Right ventricle myocardium superior (tissue), 1 donor: ENCODE measurements at regions not wholly inside any gene's neighbourhood (a gene's known extent, or its start where the extent isn't known, plus 50 kb on each side); places are given as distances from the start of the nearest gene placed in this dataset.

Source experiments
- ATAC-seq: fragments of 200-7000 bp; cut with Tn5 transposase; one replicate; pipeline ENCODE4 v1.9.1; 2020; ENCODE audit warnings: mild to moderate bottlenecking; ENCODE audit not compliant: poor library complexity
- DNase-seq: peaks from one replicate; pipeline ENCODE4 v3.0.0-alpha.2; 2020
- intact Hi-C: fragments of 100-400 bp; cut with DNase I; formaldehyde crosslinking; loops from one replicate; pipeline ENCODE4 v1.11.2; 2022
- donor health status: DM: no; HTN: yes; CAD: no; lungs with severe emphysema.

GRCh38 chr5:71859515-71859914 lies 140.4 kb downstream of the CARTPT start:
- intact Hi-C loops: no loop called here
- DNase-seq (no peak), ATAC-seq (peak; percentile 78)

- no peak for ATAC-seq
- intact Hi-C loops: loop anchor here (10.0 kb wide), 1 partner anchor 75 kb away; no protein-coding TSS in a partner anchor
These were observed 141.0 kb downstream of the CARTPT start for GRCh38 chr5:71860048-71860447.

DNA sequence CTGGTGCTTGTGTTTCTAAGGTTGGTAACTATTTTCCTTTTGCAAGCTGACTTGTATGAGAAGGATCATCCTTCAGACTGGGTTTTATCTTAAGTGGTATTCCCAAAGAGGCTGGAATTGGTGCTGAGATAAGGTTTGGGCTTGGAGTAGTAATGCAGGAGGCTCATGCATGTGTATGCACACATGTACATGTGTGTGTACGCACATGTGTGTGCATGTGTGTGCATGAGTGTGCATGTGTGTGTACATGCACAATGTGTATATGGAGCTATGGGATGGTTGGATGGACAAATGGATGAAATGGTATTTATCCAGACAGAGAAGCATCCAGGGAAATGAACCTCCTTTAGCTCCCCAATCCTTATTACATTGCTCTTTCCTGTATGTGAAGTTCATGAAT lies 142.6 kb downstream of the CARTPT start:
- intact Hi-C loops: loop anchor here (10.0 kb wide), 1 partner anchor 77 kb away; no protein-coding TSS in a partner anchor
- ATAC-seq: no peak

More at GRCh38 chr5:71860048-71860447, 141.0 kb downstream of the CARTPT start:
- DNase-seq: no peak

DNA sequence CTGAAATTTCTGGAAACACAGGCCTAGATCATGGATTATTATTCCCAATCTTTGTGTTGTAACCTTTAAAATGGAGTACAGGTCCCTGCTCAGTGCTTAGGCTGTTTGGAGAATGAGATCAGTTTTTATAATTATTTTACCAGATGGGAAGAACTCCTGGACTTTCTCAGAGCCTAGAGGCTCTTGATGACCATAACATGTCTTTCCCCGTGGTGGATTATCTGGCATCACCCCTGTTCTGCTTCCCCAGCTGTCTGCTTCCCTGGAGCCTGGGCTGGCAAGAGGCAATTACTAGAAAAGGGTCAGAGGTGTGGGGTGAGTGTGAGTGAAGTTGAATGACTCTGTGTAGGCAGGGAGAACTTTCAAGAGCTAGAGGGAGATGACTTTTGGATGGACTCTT lies 143.0 kb downstream of the CARTPT start:
- DNase-seq (no peak), ATAC-seq (peak; percentile 23)
- intact Hi-C loops: loop anchor here (10.0 kb wide), 1 partner anchor 77 kb away; no protein-coding TSS in a partner anchor

More for the DNA sequence above, 142.6 kb downstream of the CARTPT start:
- no peak for DNase-seq

DNA sequence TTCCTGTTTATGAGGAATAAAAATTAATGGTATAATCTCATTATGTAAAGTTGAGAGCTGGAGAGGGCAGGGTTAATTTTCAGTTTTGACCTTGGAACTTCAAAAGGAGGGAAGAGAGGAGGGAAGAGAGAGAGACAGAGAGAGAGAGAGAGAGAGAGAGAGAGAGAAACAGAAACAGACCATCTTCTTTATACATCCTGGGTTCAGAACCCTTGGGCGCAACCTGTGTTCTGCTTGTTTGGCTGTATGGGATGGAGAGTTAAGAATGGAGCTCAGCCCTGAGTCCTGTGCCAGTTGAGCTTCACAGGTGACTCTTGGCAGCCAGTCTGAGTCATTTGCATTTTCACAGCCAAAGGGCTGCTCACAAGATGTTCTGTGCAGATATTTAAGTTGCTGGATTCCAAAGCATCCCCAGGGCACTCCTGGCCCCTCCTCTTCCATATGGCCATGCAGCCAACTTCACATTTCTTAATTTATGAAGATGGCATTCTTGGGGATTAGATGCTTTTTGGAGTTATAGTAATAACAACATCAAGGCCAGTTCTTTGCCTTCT lies 143.5 kb downstream of the CARTPT start:
- no peak for ATAC-seq

GRCh38 chr5:71864730-71865601 lies 145.9 kb downstream of the CARTPT start:
- peak; percentile 71 for ATAC-seq
- intact Hi-C loops: loop anchor here (10.0 kb wide), 1 partner anchor 80 kb away; no protein-coding TSS in a partner anchor
- DNase-seq: no peak

More for the DNA sequence above, 143.5 kb downstream of the CARTPT start:
- no peak for DNase-seq
- intact Hi-C loops: loop anchor here (10.0 kb wide), 1 partner anchor 78 kb away; no protein-coding TSS in a partner anchor

DNA sequence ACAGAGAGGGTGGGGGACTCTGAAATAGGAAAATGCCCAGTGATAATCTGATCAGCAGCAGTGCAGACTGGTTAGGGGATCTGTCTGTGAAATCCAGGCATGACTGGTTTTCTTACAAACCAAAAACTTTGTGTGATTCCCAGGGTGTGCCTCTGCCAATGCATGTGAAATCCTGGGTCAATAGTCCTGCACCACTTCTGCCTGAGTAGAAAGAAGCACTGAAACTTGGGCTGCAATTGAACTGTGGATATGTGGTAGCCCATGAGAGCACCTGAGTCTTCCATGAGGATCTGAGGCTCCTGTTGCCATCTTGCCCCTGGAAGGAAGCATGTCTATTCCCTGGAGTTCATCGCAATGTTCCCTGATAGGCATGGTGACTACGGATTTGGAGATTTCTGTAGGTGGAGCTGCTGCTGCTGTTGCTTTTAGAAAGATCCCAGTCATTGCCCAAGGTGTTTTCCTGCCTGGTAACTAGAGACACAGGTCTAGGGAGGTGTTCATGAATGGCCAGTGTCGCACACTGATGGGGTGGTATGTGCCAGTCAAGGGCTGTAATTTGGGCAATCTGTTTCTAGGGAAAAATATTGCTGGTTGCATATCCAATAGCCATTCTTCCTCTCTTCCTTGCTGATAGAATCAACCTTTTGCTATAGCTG lies 146.7 kb downstream of the CARTPT start:
- DNase-seq: no peak
- no peak for ATAC-seq
- intact Hi-C loops: loop anchor here (10.0 kb wide), 1 partner anchor 81 kb away; no protein-coding TSS in a partner anchor

DNA sequence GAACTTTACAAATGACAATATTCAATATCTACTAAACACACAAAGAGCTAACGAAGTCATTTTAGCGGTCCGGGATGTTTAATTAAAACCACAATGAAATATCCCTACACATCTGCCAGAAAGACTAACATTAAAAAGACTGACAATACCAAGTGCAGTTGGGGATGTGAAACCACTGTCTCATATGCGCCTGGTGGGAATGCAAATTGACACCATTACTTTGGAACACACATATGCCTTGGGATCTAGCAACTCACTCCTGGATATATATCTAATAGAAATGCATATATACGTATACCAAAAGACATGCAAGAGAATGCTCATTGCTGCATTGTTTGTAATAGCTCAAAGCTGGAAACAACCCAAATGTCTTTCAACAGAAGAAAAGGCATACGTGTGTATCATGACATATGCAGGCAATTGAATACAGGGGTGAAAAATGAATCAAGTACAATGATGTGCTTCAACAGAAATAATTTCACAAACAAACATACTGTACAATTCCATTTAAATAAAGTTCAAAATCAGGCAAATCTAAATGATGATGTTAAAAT lies 153.3 kb downstream of the CARTPT start:
- ATAC-seq: no peak
- no peak for DNase-seq
- intact Hi-C loops: no loop called here

DNA sequence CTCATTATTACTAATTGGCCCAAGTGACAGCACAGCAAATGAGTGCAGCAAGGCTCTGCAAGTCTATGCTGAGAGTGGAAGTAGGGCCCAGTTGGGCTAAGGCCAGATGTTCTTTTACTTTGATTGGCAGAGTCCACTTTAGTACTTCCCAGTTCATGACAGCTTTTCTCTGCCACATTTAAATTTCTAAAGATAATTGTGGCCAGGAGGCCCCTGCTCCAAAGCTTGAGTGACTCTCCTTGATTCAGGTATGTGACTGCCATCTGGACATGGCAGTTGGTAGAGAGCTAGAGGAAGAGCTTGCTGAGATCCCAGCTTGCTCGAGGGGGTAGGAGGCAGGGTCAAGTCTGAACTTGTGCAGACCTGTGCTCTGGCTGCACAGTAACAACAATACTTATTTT lies 154.1 kb downstream of the CARTPT start:
- DNase-seq (no peak), ATAC-seq (peak; percentile 96)
- intact Hi-C loops: no loop called here

DNA sequence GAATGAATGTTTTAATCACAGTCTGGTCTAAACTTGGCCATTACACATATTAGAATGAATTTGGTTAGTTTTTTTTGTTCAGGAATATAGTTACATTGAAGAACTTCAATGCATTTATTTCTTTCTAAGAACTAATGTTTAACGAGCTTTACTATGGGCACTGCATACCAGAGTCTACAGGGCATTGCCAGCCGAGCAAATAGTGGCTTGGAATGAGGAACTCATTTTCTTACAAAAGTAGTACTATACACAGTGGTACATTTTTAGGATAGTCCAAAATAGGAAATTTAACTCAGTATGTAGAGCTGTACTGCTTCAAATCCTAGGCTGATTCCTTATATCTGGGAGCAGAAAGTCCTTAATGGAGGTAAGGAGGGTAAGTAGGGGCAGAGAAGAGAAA lies 155.4 kb downstream of the CARTPT start:
- intact Hi-C loops: no loop called here
- ATAC-seq (no peak), DNase-seq (no peak)

- no peak for DNase-seq
- ATAC-seq: no peak
- intact Hi-C loops: no loop called here
These were observed 158.4 kb downstream of the CARTPT start for GRCh38 chr5:71877511-71877910.

GRCh38 chr5:71880536-71880935 lies 161.5 kb downstream of the CARTPT start:
- ATAC-seq: no peak
- intact Hi-C loops: no loop called here
- DNase-seq: no peak

GRCh38 chr5:71882826-71883741 lies 164.0 kb downstream of the CARTPT start:
- intact Hi-C loops: no loop called here
- peak; percentile 40 for DNase-seq
- peak; percentile 78 for ATAC-seq

DNA sequence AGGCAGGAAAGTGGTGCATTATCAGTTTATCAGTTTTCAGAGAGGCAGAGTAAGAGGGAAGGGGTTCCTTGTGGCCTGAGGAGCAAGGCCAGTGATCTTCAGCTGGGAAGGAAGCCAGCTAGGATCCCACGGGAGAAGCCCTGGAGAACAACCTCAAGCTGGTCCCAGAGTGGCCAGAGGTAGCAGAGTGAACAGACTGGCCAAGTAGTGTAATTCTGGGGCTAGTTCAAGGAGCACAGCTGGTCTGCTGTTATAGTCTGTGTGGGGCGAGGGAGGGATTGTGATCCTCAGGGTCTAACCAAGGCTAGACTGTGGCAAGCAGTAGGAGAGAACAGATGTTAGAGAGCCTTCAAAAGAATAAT lies 164.6 kb downstream of the CARTPT start:
- ATAC-seq (peak; percentile 60), DNase-seq (peak; percentile 54)
- intact Hi-C loops: no loop called here

DNA sequence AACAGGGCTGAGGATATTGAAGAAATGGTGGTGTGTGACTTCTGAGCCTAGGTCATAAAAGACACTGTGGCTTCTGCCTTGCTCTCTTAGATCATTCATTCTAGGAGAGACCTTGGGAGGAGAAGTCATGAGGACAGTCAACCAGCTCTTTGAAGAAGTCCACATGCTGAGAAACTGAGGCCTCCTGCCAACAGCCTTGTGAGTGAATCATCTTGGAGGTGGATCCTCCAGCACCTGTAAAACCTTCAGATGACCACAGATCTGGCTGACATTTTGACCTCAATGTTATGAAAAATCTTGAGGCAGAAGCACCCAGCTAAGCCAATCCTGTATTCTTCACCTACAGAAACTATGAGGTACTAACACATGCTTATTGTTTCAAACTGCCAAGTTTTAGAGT lies 165.9 kb downstream of the CARTPT start:
- intact Hi-C loops: no loop called here
- DNase-seq: no peak
- no peak for ATAC-seq

GRCh38 chr5:71886406-71886805 lies 167.3 kb downstream of the CARTPT start:
- no peak for DNase-seq
- intact Hi-C loops: no loop called here
- no peak for ATAC-seq

GRCh38 chr5:71887680-71888079 lies 168.6 kb downstream of the CARTPT start:
- no peak for ATAC-seq
- DNase-seq: no peak
- intact Hi-C loops: no loop called here

DNA sequence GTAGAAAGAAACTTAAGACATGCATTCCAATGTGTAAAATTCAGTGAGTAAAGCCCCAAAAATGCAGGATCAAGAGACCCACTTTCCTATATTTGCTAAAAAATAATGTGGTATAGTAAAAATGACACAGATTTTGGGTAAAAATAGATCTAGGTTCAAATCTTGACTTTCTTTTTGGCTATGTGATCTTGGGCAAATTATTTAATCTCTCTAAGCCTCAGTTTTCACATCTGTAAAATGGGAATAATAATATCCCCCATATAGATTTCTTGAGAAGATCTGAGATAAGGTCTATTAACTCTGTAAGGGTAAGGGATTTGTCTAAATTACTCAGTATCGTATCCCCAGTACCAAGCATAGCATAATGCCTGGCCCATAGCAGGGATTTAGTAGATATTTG lies 172.3 kb downstream of the CARTPT start:
- DNase-seq: no peak
- no peak for ATAC-seq
- intact Hi-C loops: no loop called here
